Breast epithelium (tissue), 4 donors: ENCODE measurements at regions not wholly inside any gene's neighbourhood (a gene's known extent, or its start where the extent isn't known, plus 50 kb on each side); places are given as distances from the start of the nearest gene placed in this dataset.

Experiments used
- DNase-seq, 2 donors: peaks; one replicate each; pipeline ENCODE4 v3.0.0-alpha.2; 2019; ENCODE audit warnings: low spot score in 2 of 2
- H3K27ac ChIP-seq, 2 donors: fragments of 200-600 bp; sonication (generic) in 1 of 2; one replicate each; pipeline ENCODE4 v1.5.1; 2016 to 2019; ENCODE audit warnings: mild to moderate bottlenecking in 1 of 2
- H3K27me3 ChIP-seq, 2 donors: fragments of 200-600 bp; sonication (generic) in 1 of 2; one replicate each; pipeline versions ENCODE4 v1.5.1 to v1.6.0; 2017 to 2019; ENCODE audit warnings: control low read depth in 1 of 2, mild to moderate bottlenecking in 1 of 2
- H3K36me3 ChIP-seq: fragments of 200-600 bp; one replicate; pipeline ENCODE4 v1.5.1; 2019
- H3K4me1 ChIP-seq, 2 donors: fragments of 200-600 bp; sonication (generic); one replicate each; pipeline ENCODE4 v1.5.1; 2016 to 2019; ENCODE audit warnings: control low read depth in 1 of 2
- H3K4me3 ChIP-seq, 3 donors: fragments of 200-600 bp; sonication (generic); 1 replicate in 2 of 3; 2 replicates in 1 of 3; pipeline ENCODE4 v1.5.1; 2016 to 2019; ENCODE audit warnings: mild to moderate bottlenecking in 3 of 3, moderate library complexity in 2 of 3
- H3K9me3 ChIP-seq, 2 donors: fragments of 200-600 bp; sonication (generic) in 1 of 2; one replicate each; pipeline ENCODE4 v1.5.1; 2016 to 2019; ENCODE audit warnings: control low read depth in 1 of 2
- CTCF ChIP-seq, 3 donors: fragments of 450-650 bp; IDR thresholded peaks; one replicate each; pipeline ENCODE4 v1.5.1; 2016 to 2017; ENCODE audit warnings: antibody characterized with exemption in 3 of 3, mild to moderate bottlenecking in 3 of 3, moderate library complexity in 3 of 3
- POLR2A ChIP-seq: fragments of 450-650 bp; IDR thresholded peaks from one replicate; pipeline ENCODE4 v1.6.1; 2016; ENCODE audit warnings: antibody characterized with exemption, mild to moderate bottlenecking, moderate library complexity
- POLR2AphosphoS5 ChIP-seq, 3 donors: sonication (generic); formaldehyde crosslinking; IDR thresholded peaks; one replicate each; pipeline ENCODE4 v1.6.1; 2017; ENCODE audit warnings: antibody characterized with exemption in 3 of 3
- intact Hi-C: fragments of 100-400 bp; cut with DNase I; formaldehyde crosslinking; loops from one replicate; pipeline ENCODE4 v1.15.1; 2023; ENCODE audit warnings: low total_unique reads

- no peak overlapping the region for H3K27ac ChIP-seq
- no peaks in the 10 kb centered on the region for H3K9me3 ChIP-seq
- H3K4me3 ChIP-seq, result no peak overlapping the region
- no peaks in the 10 kb centered on the region for H3K36me3 ChIP-seq
- no peaks in the 10 kb centered on the region for H3K4me1 ChIP-seq
- TF ChIP-seq CTCF (IDR thresholded peaks at IDR 0.05), result no peak
- TF ChIP-seq POLR2A, result no peak
- no peak for TF ChIP-seq POLR2AphosphoS5 (IDR thresholded peaks at IDR 0.05)
- no peak for DNase-seq
- peaks cover 0 to 3% of the 10 kb centered on the region in 2 donors for H3K27me3 ChIP-seq
- intact Hi-C loops, result no loop called here
Observed at GRCh38 chr11:45471266-45471665, 185.1 kb upstream of the SYT13 start.

- no peaks in the 10 kb centered on the region for H3K4me1 ChIP-seq
- intact Hi-C loops, result no loop called here
- no peak overlapping the region for H3K4me3 ChIP-seq
- H3K36me3 ChIP-seq, result no peaks in the 10 kb centered on the region
- H3K27me3 ChIP-seq, result peaks cover 0 to 3% of the 10 kb centered on the region in 2 donors
- H3K9me3 ChIP-seq, result no peaks in the 10 kb centered on the region
- no peak for DNase-seq
- no peak overlapping the region for H3K27ac ChIP-seq
- TF ChIP-seq POLR2AphosphoS5 (IDR thresholded peaks at IDR 0.05) (no peak), CTCF (IDR thresholded peaks at IDR 0.05) (no peak), POLR2A (no peak)
Observed at GRCh38 chr11:45470794-45471167, 184.6 kb upstream of the SYT13 start.

DNA sequence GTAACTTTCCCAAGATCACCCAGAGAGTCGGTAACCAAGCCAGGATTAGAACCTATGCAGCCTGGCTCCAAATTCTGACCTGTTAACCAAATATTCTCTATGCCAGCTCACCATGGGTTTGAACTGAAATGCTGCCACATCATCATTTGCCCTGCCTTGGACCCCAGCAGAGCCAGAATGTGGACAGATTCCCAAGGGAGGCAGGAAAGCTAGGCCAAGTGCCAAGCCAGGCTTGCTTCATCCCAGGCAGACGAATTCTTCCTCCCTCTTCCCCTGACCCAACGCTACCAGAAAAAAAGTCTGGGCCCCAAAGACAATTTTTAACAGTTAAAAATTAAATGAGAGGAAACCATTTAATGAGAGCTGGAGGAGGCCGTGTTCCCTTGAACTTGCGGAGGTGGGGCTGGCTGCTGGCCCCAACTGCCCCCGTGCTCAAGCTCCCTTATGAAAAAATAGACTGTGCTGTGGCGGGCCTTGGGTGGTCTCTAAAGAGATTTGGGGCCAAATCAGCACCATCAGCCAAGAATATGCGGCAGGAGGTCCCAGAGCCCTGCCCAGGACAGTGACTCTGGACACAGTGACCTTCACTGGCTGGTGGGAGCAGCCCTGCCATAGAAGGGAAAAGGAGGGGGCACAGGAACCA lies 184.1 kb upstream of the SYT13 start:
- H3K27me3 ChIP-seq, result peaks cover 0 to 3% of the 10 kb centered on the region in 2 donors
- no peak overlapping the region for H3K4me3 ChIP-seq
- H3K27ac ChIP-seq, result no peak overlapping the region
- TF ChIP-seq POLR2AphosphoS5 (IDR thresholded peaks at IDR 0.05) (no peak), POLR2A (no peak), CTCF (IDR thresholded peaks at IDR 0.05) (no peak)
- intact Hi-C loops, result no loop called here
- no peaks in the 10 kb centered on the region for H3K36me3 ChIP-seq
- DNase-seq, result no peak
- no peaks in the 10 kb centered on the region for H3K9me3 ChIP-seq
- no peaks in the 10 kb centered on the region for H3K4me1 ChIP-seq

DNA sequence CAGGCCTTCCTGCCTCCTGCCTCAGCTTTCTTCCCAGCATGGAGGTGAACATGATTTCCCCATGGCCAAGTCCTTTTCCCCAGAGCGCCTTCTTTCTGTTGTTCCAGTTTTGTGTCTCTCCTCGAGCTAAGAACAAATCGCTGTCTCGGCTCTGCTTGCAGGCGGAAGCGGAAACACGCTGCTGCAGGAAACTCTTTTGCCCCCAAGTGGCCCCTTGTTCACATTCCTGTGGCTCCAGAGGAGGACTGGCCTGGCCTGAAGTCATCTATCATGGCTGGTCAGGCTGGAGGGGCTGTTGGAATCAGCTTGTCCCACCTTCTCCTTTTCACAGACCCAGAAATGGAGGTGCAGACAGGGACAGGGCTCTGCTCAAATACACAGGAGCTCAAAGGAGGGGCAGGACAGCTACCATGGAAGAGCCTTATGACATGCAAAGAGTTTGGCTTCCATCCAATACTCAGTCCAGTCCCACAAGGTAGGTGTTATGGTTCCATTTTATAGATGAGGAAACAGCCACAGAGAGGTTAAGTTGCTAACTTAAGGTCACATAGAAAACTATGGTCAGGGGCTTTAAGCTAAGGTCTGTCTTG lies 182.2 kb upstream of the SYT13 start:
- Histone ChIP-seq H3K27ac (no peak overlapping the region), H3K4me1 (no peaks in the 10 kb centered on the region), H3K27me3 (peaks cover 0 to 3% of the 10 kb centered on the region in 2 donors), H3K36me3 (no peaks in the 10 kb centered on the region), H3K9me3 (no peaks in the 10 kb centered on the region), H3K4me3 (no peak overlapping the region)
- TF ChIP-seq CTCF (IDR thresholded peaks at IDR 0.05) (no peak), POLR2AphosphoS5 (IDR thresholded peaks at IDR 0.05) (no peak), POLR2A (no peak)
- intact Hi-C loops, result no loop called here
- DNase-seq, result no peak

DNA sequence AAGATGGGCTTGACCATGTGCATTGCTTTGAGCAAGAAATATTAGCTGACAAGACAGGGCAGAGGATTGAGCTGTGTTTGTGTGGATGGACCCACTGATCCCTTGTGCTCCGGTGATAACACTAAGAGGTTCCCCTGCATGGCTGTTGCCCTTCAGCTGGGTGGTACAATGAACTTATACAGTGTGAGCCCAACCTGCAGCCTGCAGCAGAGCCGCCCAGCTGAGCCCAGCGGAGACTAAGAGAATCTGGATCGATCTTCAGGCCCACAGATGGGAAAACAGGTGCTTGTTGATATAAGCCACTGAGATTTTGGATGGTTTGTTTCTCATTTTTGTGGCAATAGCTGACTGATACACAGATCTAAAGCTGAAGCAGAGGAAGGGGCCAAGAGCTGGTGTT lies 177.4 kb upstream of the SYT13 start:
- intact Hi-C loops, result no loop called here
- no peak for DNase-seq
- Histone ChIP-seq H3K27ac (no peak overlapping the region), H3K36me3 (no peaks in the 10 kb centered on the region), H3K9me3 (no peaks in the 10 kb centered on the region), H3K4me1 (no peaks in the 10 kb centered on the region), H3K27me3 (peaks cover 0 to 3% of the 10 kb centered on the region in 2 donors), H3K4me3 (no peak overlapping the region)
- no peak for TF ChIP-seq CTCF (IDR thresholded peaks at IDR 0.05)
- TF ChIP-seq POLR2AphosphoS5 (IDR thresholded peaks at IDR 0.05), result no peak
